Thyroid gland (tissue), 4 donors: ENCODE measurements at regions not wholly inside any gene's neighbourhood (a gene's known extent, or its start where the extent isn't known, plus 50 kb on each side); places are given as distances from the start of the nearest gene placed in this dataset.

Source experiments
- CTCF ChIP-seq, 6 experiments: fragments of 200-600 bp in 3 of 6; fragments of 450-650 bp in 3 of 6; sonication (generic) in 3 of 6; IDR thresholded peaks; one replicate each; pipeline ENCODE4 v1.5.1; 2016 to 2019; ENCODE audit warnings: antibody characterized with exemption in 6 of 6, mild to moderate bottlenecking in 2 of 6, inconsistent platforms in 1 of 6, moderate library complexity in 1 of 6
- POLR2A ChIP-seq, 2 donors: fragments of 450-650 bp; IDR thresholded peaks; one replicate each; pipeline ENCODE4 v1.6.1; 2017; ENCODE audit warnings: antibody characterized with exemption in 2 of 2, mild to moderate bottlenecking in 2 of 2, moderate library complexity in 1 of 2

GRCh38 chr4:33577791-33578190 lies 2666.5 kb downstream of the ARAP2 start:
- TF ChIP-seq CTCF (IDR thresholded peaks at IDR 0.05) (no peak), POLR2A (IDR thresholded peaks at IDR 0.05) (no peak)
